Transverse colon (tissue), 4 donors: ENCODE measurements at regions not wholly inside any gene's neighbourhood (a gene's known extent, or its start where the extent isn't known, plus 50 kb on each side); places are given as distances from the start of the nearest gene placed in this dataset.

Source experiments
- DNase-seq: peaks from one replicate; pipeline ENCODE4 v3.0.0-alpha.2; 2019
- H3K27ac ChIP-seq, 4 donors: fragments of 200-600 bp; sonication (generic); 2 replicates each; pipeline ENCODE4 v1.5.1; 2016 to 2018; ENCODE audit warnings: inconsistent platforms in 4 of 4
- H3K27me3 ChIP-seq: fragments of 200-600 bp; sonication (generic); 2 replicates; pipeline ENCODE4 v1.5.1; 2017; ENCODE audit warnings: inconsistent platforms
- H3K36me3 ChIP-seq, 4 donors: fragments of 200-600 bp; sonication (generic); 2 replicates each; pipeline ENCODE4 v1.5.1; 2017 to 2019; ENCODE audit warnings: inconsistent platforms in 4 of 4
- H3K4me1 ChIP-seq, 4 donors: fragments of 200-600 bp; sonication (generic); 2 replicates each; pipeline ENCODE4 v1.5.1; 2017 to 2020; ENCODE audit warnings: inconsistent platforms in 4 of 4
- H3K4me3 ChIP-seq, 4 donors: fragments of 200-600 bp; sonication (generic); 1 replicate in 1 of 4; 2 replicates in 3 of 4; pipeline versions ENCODE4 v1.5.1 to v1.6.1; 2017 to 2019; ENCODE audit warnings: inconsistent platforms in 4 of 4
- H3K9me3 ChIP-seq, 2 donors: fragments of 200-600 bp; sonication (generic); 2 replicates each; pipeline ENCODE4 v1.5.1; 2017 to 2019; ENCODE audit warnings: inconsistent platforms in 2 of 2
- CTCF ChIP-seq, 5 experiments: fragments of 200-600 bp in 3 of 5; fragments of 450-650 bp in 2 of 5; sonication (generic) in 3 of 5; IDR thresholded peaks; 1 replicate in 2 of 5; 2 replicates in 3 of 5; pipeline ENCODE4 v1.5.1; 2016 to 2017; ENCODE audit warnings: antibody characterized with exemption in 5 of 5, inconsistent platforms in 3 of 5, mild to moderate bottlenecking in 2 of 5, moderate library complexity in 1 of 5
- EP300 ChIP-seq: sonication (generic); formaldehyde crosslinking; IDR thresholded peaks from one replicate; pipeline ENCODE4 v1.6.1; 2017; ENCODE audit warnings: antibody characterized with exemption, low read depth
- POLR2A ChIP-seq: fragments of 450-650 bp; IDR thresholded peaks from one replicate; pipeline ENCODE4 v1.6.1; 2016; ENCODE audit warnings: antibody characterized with exemption, mild to moderate bottlenecking, moderate library complexity
- POLR2AphosphoS5 ChIP-seq, 3 donors: sonication (generic); formaldehyde crosslinking; IDR thresholded peaks; one replicate each; pipeline ENCODE4 v1.6.1; 2016; ENCODE audit warnings: antibody characterized with exemption in 3 of 3
- WGBS, 2 donors: methylation state at CpG; one replicate each; pipeline ENCODE4 v1.1.5; 2018; ENCODE audit warnings: low coverage in 1 of 2; 5-methylcytosine and 5-hydroxymethylcytosine counted together
- in situ Hi-C, 4 donors: fragments of 200-750 bp; cut with MboI; loops; one replicate each; pipeline versions ENCODE4 v1.15.0 to v1.15.1; 2017; ENCODE audit warnings: low sequenced_read_pairs in 3 of 4, low pct_ligation_motif_present in 1 of 4, low pct_unique_long_range_greater_than_20kb in 1 of 4
- intact Hi-C: fragments of 100-400 bp; cut with DNase I; formaldehyde crosslinking; loops from one replicate; pipeline ENCODE4 v1.15.1; 2023; ENCODE audit warnings: low total_unique reads

- Histone ChIP-seq H3K27me3 (no peaks in the 10 kb centered on the region), H3K4me1 (no peaks in the 10 kb centered on the region), H3K36me3 (no peaks in the 10 kb centered on the region), H3K4me3 (no peak overlapping the region), H3K27ac (no peak overlapping the region), H3K9me3 (no peaks in the 10 kb centered on the region)
- no peak for TF ChIP-seq POLR2AphosphoS5 (IDR thresholded peaks at IDR 0.05)
- no peak for TF ChIP-seq EP300
- TF ChIP-seq POLR2A: no peak
- TF ChIP-seq CTCF (IDR thresholded peaks at IDR 0.05): no peak
- WGBS, 2 donors: 75% methylated on average over 5 of the region's 5 CpGs; no CpG with 5 or more reads in 1 of the 2 donors
- intact Hi-C loops: no loop called here
- in situ Hi-C loops: no loop called here
- no peak for DNase-seq
These were observed 53.9 kb upstream of the GALNTL6 start for GRCh38 chr4:171759274-171759673.

- no peaks in the 10 kb centered on the region for H3K9me3 ChIP-seq
- no peak overlapping the region for H3K27ac ChIP-seq
- no peak overlapping the region for H3K4me3 ChIP-seq
- TF ChIP-seq POLR2A: no peak
- no peak for TF ChIP-seq EP300
- no peak for TF ChIP-seq CTCF (IDR thresholded peaks at IDR 0.05)
- TF ChIP-seq POLR2AphosphoS5 (IDR thresholded peaks at IDR 0.05): no peak
- no peak for DNase-seq
- in situ Hi-C loops: no loop called here
- no peaks in the 10 kb centered on the region for H3K36me3 ChIP-seq
- intact Hi-C loops: no loop called here
- H3K27me3 ChIP-seq: no peaks in the 10 kb centered on the region
- 65 to 77% methylated on average over 2 of the region's 2 CpGs for WGBS, 2 donors
- no peaks in the 10 kb centered on the region for H3K4me1 ChIP-seq
These were observed 61.7 kb upstream of the GALNTL6 start for GRCh38 chr4:171751538-171751937.

GRCh38 chr4:171746418-171746817, 66.8 kb upstream of the GALNTL6 start:
- no peaks in the 10 kb centered on the region for H3K27me3 ChIP-seq
- H3K4me1 ChIP-seq: no peaks in the 10 kb centered on the region
- no peak overlapping the region for H3K4me3 ChIP-seq
- H3K36me3 ChIP-seq: no peaks in the 10 kb centered on the region
- no peak for DNase-seq
- intact Hi-C loops: no loop called here
- no peak for TF ChIP-seq EP300
- TF ChIP-seq POLR2AphosphoS5 (IDR thresholded peaks at IDR 0.05): no peak
- no peak for TF ChIP-seq CTCF (IDR thresholded peaks at IDR 0.05)
- no peak for TF ChIP-seq POLR2A
- H3K27ac ChIP-seq: no peak overlapping the region
- H3K9me3 ChIP-seq: no peaks in the 10 kb centered on the region
- in situ Hi-C loops: no loop called here

GRCh38 chr4:171742436-171742835, 70.8 kb upstream of the GALNTL6 start:
- DNase-seq: no peak
- Histone ChIP-seq H3K27ac (no peak overlapping the region), H3K27me3 (no peaks in the 10 kb centered on the region), H3K4me3 (no peak overlapping the region), H3K9me3 (no peaks in the 10 kb centered on the region), H3K36me3 (no peaks in the 10 kb centered on the region), H3K4me1 (no peaks in the 10 kb centered on the region)
- WGBS, 2 donors: 61 to 65% methylated on average over 5 of the region's 5 CpGs
- TF ChIP-seq CTCF (IDR thresholded peaks at IDR 0.05): no peak
- no peak for TF ChIP-seq POLR2A
- TF ChIP-seq EP300: no peak
- no peak for TF ChIP-seq POLR2AphosphoS5 (IDR thresholded peaks at IDR 0.05)
- intact Hi-C loops (no loop called here), in situ Hi-C loops (no loop called here)
